Tibial nerve (tissue), 4 donors: ENCODE measurements at regions not wholly inside any gene's neighbourhood (a gene's known extent, or its start where the extent isn't known, plus 50 kb on each side); places are given as distances from the start of the nearest gene placed in this dataset.

Experiments used
- DNase-seq, 2 donors: peaks; one replicate each; pipeline ENCODE4 v3.0.0-alpha.2; 2019; ENCODE audit warnings: low spot score in 2 of 2
- H3K27ac ChIP-seq, 4 donors: fragments of 200-600 bp; sonication (generic) in 3 of 4; one replicate each; pipeline ENCODE4 v1.5.1; 2017 to 2019; ENCODE audit warnings: mild to moderate bottlenecking in 1 of 4
- H3K27me3 ChIP-seq, 2 donors: fragments of 200-600 bp; sonication (generic) in 1 of 2; one replicate each; pipeline versions ENCODE4 v1.5.1 to v1.6.0; 2017 to 2019
- H3K36me3 ChIP-seq, 3 donors: fragments of 200-600 bp; sonication (generic); one replicate each; pipeline ENCODE4 v1.5.1; 2018 to 2019
- H3K4me1 ChIP-seq, 4 donors: fragments of 200-600 bp; sonication (generic) in 3 of 4; one replicate each; pipeline ENCODE4 v1.5.1; 2017 to 2019
- H3K4me3 ChIP-seq, 4 donors: fragments of 200-600 bp; sonication (generic) in 3 of 4; one replicate each; pipeline ENCODE4 v1.5.1; 2017 to 2019; ENCODE audit warnings: mild to moderate bottlenecking in 1 of 4, moderate library complexity in 1 of 4
- H3K9me3 ChIP-seq, 4 donors: fragments of 200-600 bp; sonication (generic) in 3 of 4; one replicate each; pipeline ENCODE4 v1.5.1; 2017 to 2019
- EP300 ChIP-seq, 2 donors: sonication (generic); formaldehyde crosslinking; IDR thresholded peaks; one replicate each; pipeline ENCODE4 v1.6.1; 2017; ENCODE audit warnings: antibody characterized with exemption in 2 of 2, mild to moderate bottlenecking in 1 of 2
- POLR2A ChIP-seq, 2 donors: fragments of 450-650 bp; IDR thresholded peaks; one replicate each; pipeline ENCODE4 v1.6.1; 2017; ENCODE audit warnings: antibody characterized with exemption in 2 of 2, mild to moderate bottlenecking in 2 of 2, moderate library complexity in 2 of 2
- WGBS, 2 donors: methylation state at CpG; one replicate each; pipeline ENCODE4 v1.1.5; 2018; 5-methylcytosine and 5-hydroxymethylcytosine counted together
- TF ChIP-seq, protein P1 (sequence below), 5 experiments: fragments of 200-600 bp in 3 of 5; fragments of 450-650 bp in 2 of 5; sonication (generic) in 3 of 5; IDR thresholded peaks; one replicate each; pipeline ENCODE4 v1.5.1; 2016 to 2019; ENCODE audit warnings: antibody characterized with exemption in 5 of 5, mild to moderate bottlenecking in 3 of 5, moderate library complexity in 2 of 5

DNA sequence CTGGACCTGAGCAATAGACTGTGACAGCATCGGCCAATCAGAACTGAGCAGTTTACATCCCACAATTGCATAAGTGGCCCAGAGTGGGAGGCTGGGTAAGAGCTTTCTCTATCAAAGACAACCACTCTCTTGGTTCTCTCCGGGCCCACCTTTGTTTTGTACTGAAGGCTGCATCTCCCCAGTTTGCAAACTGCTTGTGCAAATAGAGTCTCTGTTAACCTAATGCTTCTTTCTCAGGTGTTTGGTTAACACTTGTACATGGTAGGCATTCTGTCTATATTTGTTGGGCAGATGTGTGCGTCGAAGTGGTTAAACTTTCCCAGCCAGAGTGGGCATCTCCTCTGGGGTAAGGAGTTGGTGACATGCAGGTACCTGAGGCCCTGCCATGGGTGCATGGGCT lies 177.1 kb downstream of the CDH26 start:
- no peaks in the 10 kb centered on the region for H3K27me3 ChIP-seq
- 96 to 98% methylated on average over 4 of the region's 4 CpGs for WGBS, 2 donors
- no peak overlapping the region for H3K4me3 ChIP-seq
- no peaks in the 10 kb centered on the region for H3K9me3 ChIP-seq
- H3K4me1 ChIP-seq = peaks cover 0 to 29% (median 6%) of the 10 kb centered on the region in 4 donors
- H3K36me3 ChIP-seq = no peaks in the 10 kb centered on the region
- TF ChIP-seq POLR2A (IDR thresholded peaks at IDR 0.05) (no peak), EP300 (IDR thresholded peaks at IDR 0.05) (no peak)
- TF ChIP-seq, protein P1, sequence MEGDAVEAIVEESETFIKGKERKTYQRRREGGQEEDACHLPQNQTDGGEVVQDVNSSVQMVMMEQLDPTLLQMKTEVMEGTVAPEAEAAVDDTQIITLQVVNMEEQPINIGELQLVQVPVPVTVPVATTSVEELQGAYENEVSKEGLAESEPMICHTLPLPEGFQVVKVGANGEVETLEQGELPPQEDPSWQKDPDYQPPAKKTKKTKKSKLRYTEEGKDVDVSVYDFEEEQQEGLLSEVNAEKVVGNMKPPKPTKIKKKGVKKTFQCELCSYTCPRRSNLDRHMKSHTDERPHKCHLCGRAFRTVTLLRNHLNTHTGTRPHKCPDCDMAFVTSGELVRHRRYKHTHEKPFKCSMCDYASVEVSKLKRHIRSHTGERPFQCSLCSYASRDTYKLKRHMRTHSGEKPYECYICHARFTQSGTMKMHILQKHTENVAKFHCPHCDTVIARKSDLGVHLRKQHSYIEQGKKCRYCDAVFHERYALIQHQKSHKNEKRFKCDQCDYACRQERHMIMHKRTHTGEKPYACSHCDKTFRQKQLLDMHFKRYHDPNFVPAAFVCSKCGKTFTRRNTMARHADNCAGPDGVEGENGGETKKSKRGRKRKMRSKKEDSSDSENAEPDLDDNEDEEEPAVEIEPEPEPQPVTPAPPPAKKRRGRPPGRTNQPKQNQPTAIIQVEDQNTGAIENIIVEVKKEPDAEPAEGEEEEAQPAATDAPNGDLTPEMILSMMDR (IDR thresholded peaks at IDR 0.05) = no peak
- no peak overlapping the region for H3K27ac ChIP-seq
- no peak for DNase-seq

DNA sequence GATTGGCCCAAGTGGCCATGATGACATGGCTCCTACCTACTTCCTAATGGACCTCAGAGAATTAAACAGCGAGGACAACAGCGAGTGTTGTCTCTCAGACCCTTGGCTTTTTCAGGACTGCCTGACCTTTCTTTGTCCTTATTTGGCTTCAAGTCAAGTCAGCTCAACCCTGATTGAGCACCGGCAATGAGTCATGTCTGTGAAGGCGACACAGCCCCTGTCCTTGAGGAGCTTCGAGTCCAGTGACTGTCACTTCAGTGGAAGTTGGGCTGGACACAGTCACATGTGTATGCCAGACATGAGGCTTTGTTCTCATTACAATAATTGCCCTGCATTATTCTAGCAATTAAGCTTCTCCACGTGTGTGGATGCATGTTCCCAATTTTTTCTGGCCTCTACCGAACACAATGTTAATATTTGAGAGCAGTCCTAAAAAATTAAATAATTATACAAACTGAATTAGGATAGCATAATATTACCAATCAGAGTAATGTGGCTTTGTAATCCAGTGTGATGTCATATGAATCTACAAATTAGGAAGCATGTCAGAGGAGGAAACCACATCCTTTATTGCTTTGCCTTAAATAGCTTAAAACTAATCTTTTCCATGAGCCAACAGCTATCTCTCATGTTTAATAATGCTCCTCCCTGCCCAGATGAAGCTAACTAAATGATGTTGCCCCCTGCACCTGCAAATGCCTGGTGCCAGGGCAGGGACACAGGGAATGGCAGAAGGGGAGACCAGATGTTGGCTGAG lies 178.6 kb downstream of the CDH26 start:
- H3K36me3 ChIP-seq = no peaks in the 10 kb centered on the region
- no peak overlapping the region for H3K27ac ChIP-seq
- no peak overlapping the region for H3K4me3 ChIP-seq
- no peaks in the 10 kb centered on the region for H3K27me3 ChIP-seq
- 68 to 74% methylated on average over 7 of the region's 7 CpGs for WGBS, 2 donors
- TF ChIP-seq, protein P1 (IDR thresholded peaks at IDR 0.05) = no peak
- TF ChIP-seq EP300 (IDR thresholded peaks at IDR 0.05) (no peak), POLR2A (IDR thresholded peaks at IDR 0.05) (no peak)
- no peak for DNase-seq
- H3K4me1 ChIP-seq = peaks cover 0 to 40% (median 6%) of the 10 kb centered on the region in 4 donors
- H3K9me3 ChIP-seq = no peaks in the 10 kb centered on the region

DNA sequence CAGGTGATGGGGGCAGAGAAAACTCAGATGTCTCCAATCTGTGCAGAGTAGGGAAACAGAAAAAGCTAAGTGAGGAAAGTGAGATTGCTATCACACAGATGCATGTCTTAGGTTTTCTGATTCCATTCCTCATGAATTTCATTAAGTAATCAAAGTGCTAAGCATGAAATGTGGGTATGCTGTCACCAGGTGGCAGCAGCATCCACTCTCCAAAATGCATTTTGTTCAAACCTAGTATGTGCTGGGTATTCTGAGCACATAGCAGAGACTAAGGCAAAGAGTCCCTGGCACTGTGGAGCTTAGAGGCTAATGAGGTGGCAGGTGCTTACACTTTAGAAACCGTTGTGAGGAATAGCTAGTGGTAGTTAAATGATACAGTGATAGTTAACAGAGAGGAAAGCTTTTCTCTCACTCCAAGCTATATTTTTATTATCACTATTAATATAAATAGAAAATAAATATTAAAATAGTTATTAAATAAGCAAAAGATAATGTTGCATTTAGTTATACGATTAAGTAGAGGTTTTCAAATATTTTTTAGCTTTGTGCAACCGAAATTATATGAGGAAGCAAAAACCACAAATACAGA lies 179.5 kb downstream of the CDH26 start:
- TF ChIP-seq POLR2A (IDR thresholded peaks at IDR 0.05) (no peak), EP300 (IDR thresholded peaks at IDR 0.05) (no peak)
- TF ChIP-seq, protein P1 (IDR thresholded peaks at IDR 0.05) = peak in 3 of 5 experiments; percentile 24 to 37 (median 28)
- H3K4me1 ChIP-seq = peaks cover 0 to 47% (median 6%) of the 10 kb centered on the region in 4 donors
- H3K36me3 ChIP-seq = no peaks in the 10 kb centered on the region
- 43 to 49% methylated on average over 3 of the region's 3 CpGs for WGBS, 2 donors
- H3K27ac ChIP-seq = peak overlapping the region in 2 of 4 donors; percentile 67 to 73
- no peak for DNase-seq
- H3K9me3 ChIP-seq = no peaks in the 10 kb centered on the region
- H3K4me3 ChIP-seq = peak overlapping the region in 3 of 4 donors; percentile 31 to 50 (median 32)
- H3K27me3 ChIP-seq = no peaks in the 10 kb centered on the region

DNA sequence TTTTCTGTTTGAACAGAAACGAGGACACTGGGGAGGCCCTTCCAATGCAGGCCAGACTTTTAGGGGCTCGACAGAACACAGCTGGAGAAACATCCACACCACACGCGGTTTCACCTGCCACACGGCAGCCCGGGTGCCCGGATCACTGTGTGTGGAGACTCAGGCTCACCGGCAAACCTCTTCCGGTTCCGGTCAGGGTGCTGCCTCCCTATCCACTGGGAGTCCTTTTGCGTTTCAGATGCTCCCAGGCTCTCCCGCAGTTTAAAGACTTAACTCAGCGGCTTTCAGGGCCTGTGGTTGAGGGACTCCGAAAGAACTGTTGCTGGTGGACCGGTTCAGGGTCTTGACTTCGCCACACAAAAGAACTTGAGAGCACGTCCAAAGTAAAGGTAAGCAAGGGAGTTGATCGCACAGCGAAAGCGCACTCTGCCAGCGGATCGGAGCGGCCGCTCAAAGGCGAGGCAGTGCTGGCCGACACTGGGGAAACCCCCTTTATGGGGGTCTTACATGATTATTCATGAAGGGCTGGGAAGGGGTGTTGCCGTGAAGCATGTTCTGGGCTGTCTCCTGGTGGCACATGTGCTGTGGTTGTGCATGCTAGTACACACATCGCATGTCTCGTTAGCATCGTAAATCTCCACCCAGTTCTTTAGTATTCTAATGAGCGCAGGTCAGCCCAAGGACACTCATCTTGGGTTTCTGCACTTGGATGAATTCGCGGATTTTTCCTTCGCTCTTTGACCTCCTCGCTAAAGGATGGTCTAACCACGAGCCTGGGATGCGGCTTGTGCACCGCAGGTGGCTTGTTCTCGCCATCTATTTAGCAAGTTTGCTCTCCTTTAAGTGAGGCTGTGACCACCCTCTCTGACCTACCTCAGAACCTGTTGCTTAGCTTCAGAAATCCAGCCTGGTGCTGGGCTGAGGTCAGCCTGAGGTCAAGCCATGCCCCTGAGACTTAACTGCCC lies 180.3 kb downstream of the CDH26 start:
- Histone ChIP-seq H3K36me3 (no peaks in the 10 kb centered on the region), H3K4me1 (peaks cover 0 to 50% (median 7%) of the 10 kb centered on the region in 4 donors), H3K27ac (peak overlapping the region in 2 of 4 donors; percentile 67 to 73), H3K4me3 (peak overlapping the region; percentile 16 to 50 (median 32)), H3K27me3 (no peaks in the 10 kb centered on the region), H3K9me3 (no peaks in the 10 kb centered on the region)
- 60 to 66% methylated on average over 39 of the region's 39 CpGs for WGBS, 2 donors
- TF ChIP-seq, protein P1 (IDR thresholded peaks at IDR 0.05) = no peak
- TF ChIP-seq EP300 (IDR thresholded peaks at IDR 0.05) (no peak), POLR2A (IDR thresholded peaks at IDR 0.05) (no peak)
- DNase-seq = no peak
